Stomach (tissue), 8 donors: ENCODE measurements at regions not wholly inside any gene's neighbourhood (a gene's known extent, or its start where the extent isn't known, plus 50 kb on each side); places are given as distances from the start of the nearest gene placed in this dataset.

Source experiments
- DNase-seq, 2 donors: peaks; one replicate each; pipeline versions ENCODE4 v3.0.0 to v3.0.0-alpha.2; 2013 to 2019
- H3K27ac ChIP-seq, 5 donors: fragments of 200-600 bp in 4 of 5; sonication (generic) in 4 of 5; one replicate each; pipeline ENCODE4 v1.5.1; 2013 to 2019; ENCODE audit warnings: mild to moderate bottlenecking in 1 of 5, moderate library complexity in 1 of 5
- H3K27me3 ChIP-seq, 3 donors: fragments of 200-600 bp; sonication (generic); one replicate each; pipeline ENCODE4 v1.5.1; 2017 to 2019; ENCODE audit warnings: mixed run types in 1 of 3
- H3K36me3 ChIP-seq, 4 donors: fragments of 200-600 bp; sonication (generic); 1 replicate in 3 of 4; 2 replicates in 1 of 4; pipeline ENCODE4 v1.5.1; 2016 to 2019
- H3K4me1 ChIP-seq, 4 donors: fragments of 200-600 bp; sonication (generic); one replicate each; pipeline ENCODE4 v1.5.1; 2016 to 2019
- H3K4me3 ChIP-seq, 4 donors: fragments of 200-600 bp; sonication (generic) in 3 of 4; one replicate each; pipeline ENCODE4 v1.5.1; 2016 to 2019; ENCODE audit warnings: mild to moderate bottlenecking in 1 of 4
- H3K9me3 ChIP-seq, 4 donors: fragments of 200-600 bp; sonication (generic); one replicate each; pipeline ENCODE4 v1.5.1; 2016 to 2019
- CTCF ChIP-seq, 7 experiments: fragments of 450-650 bp in 4 of 7; fragments of 200-600 bp in 3 of 7; sonication (generic) in 3 of 7; IDR thresholded peaks; one replicate each; pipeline ENCODE4 v1.5.1; 2016 to 2019; ENCODE audit warnings: antibody characterized with exemption in 7 of 7, control low read depth in 2 of 7, mild to moderate bottlenecking in 1 of 7
- EP300 ChIP-seq: sonication (generic); formaldehyde crosslinking; IDR thresholded peaks from one replicate; pipeline ENCODE4 v1.6.1; 2017; ENCODE audit warnings: antibody characterized with exemption
- POLR2A ChIP-seq, 4 donors: fragments of 450-650 bp; IDR thresholded peaks; one replicate each; pipeline ENCODE4 v1.6.1; 2016; ENCODE audit warnings: antibody characterized with exemption in 4 of 4, control low read depth in 2 of 4, mild to moderate bottlenecking in 1 of 4, moderate library complexity in 1 of 4
- POLR2AphosphoS5 ChIP-seq, 3 donors: sonication (generic); formaldehyde crosslinking; IDR thresholded peaks; one replicate each; pipeline ENCODE4 v1.6.1; 2016; ENCODE audit warnings: antibody characterized with exemption in 3 of 3
- WGBS, 5 donors: extraction: QIAGEN DNeasy Blood & Tissue Kit in 3 of 5; methylation state at CpG; one replicate each; pipeline versions ENCODE4 v1.1.5 to v1.1.7; 2013 to 2018; 5-methylcytosine and 5-hydroxymethylcytosine counted together
- intact Hi-C: fragments of 100-400 bp; cut with DNase I; formaldehyde crosslinking; loops from one replicate; pipeline ENCODE4 v1.15.1; 2023; ENCODE audit warnings: low total_unique reads
- donor health status: healthy with polysubstance abuse.
- donor health status: Bipolar disorder and iron deficiency.
- donor health status: healthy.

GRCh38 chr9:27933210-27934025 lies 360.1 kb upstream of the C9orf72 start:
- no peak overlapping the region for H3K4me3 ChIP-seq
- H3K27ac ChIP-seq, result no peak overlapping the region
- WGBS, 5 donors, result 51 to 60% (median 54%) methylated on average over 6 of the region's 6 CpGs
- intact Hi-C loops, result no loop called here
- TF ChIP-seq EP300, result no peak
- no peak for TF ChIP-seq POLR2AphosphoS5 (IDR thresholded peaks at IDR 0.05)
- TF ChIP-seq CTCF (IDR thresholded peaks at IDR 0.05), result no peak
- TF ChIP-seq POLR2A (IDR thresholded peaks at IDR 0.05), result no peak
- no peaks in the 10 kb centered on the region for H3K36me3 ChIP-seq
- no peaks in the 10 kb centered on the region for H3K4me1 ChIP-seq
- DNase-seq, result peak in 1 of 2 donors; percentile 7
- H3K9me3 ChIP-seq, result no peaks in the 10 kb centered on the region
- H3K27me3 ChIP-seq, result no peaks in the 10 kb centered on the region

GRCh38 chr9:27934471-27934870 lies 361.2 kb upstream of the C9orf72 start:
- Histone ChIP-seq H3K4me1 (no peaks in the 10 kb centered on the region), H3K9me3 (no peaks in the 10 kb centered on the region), H3K27ac (no peak overlapping the region), H3K4me3 (no peak overlapping the region), H3K27me3 (no peaks in the 10 kb centered on the region), H3K36me3 (no peaks in the 10 kb centered on the region)
- no peak for DNase-seq
- 70 to 85% (median 79%) methylated on average over 5 of the region's 5 CpGs for WGBS, 5 donors
- no peak for TF ChIP-seq EP300
- no peak for TF ChIP-seq CTCF (IDR thresholded peaks at IDR 0.05)
- no peak for TF ChIP-seq POLR2A (IDR thresholded peaks at IDR 0.05)
- no peak for TF ChIP-seq POLR2AphosphoS5 (IDR thresholded peaks at IDR 0.05)
- intact Hi-C loops, result no loop called here

- Histone ChIP-seq H3K27me3 (no peaks in the 10 kb centered on the region), H3K4me3 (no peak overlapping the region), H3K4me1 (no peaks in the 10 kb centered on the region), H3K36me3 (no peaks in the 10 kb centered on the region), H3K9me3 (no peaks in the 10 kb centered on the region), H3K27ac (no peak overlapping the region)
- intact Hi-C loops, result no loop called here
- 53 to 78% (median 66%) methylated on average over 2 of the region's 2 CpGs for WGBS, 5 donors
- no peak for TF ChIP-seq POLR2A (IDR thresholded peaks at IDR 0.05)
- no peak for TF ChIP-seq CTCF (IDR thresholded peaks at IDR 0.05)
- TF ChIP-seq POLR2AphosphoS5 (IDR thresholded peaks at IDR 0.05), result no peak
- TF ChIP-seq EP300, result no peak
- no peak for DNase-seq
These were observed 365.9 kb upstream of the C9orf72 start for GRCh38 chr9:27939186-27939585.

GRCh38 chr9:27940535-27940934 lies 367.3 kb upstream of the C9orf72 start:
- intact Hi-C loops, result no loop called here
- Histone ChIP-seq H3K27ac (no peak overlapping the region), H3K4me1 (no peaks in the 10 kb centered on the region), H3K4me3 (no peak overlapping the region), H3K36me3 (no peaks in the 10 kb centered on the region), H3K27me3 (no peaks in the 10 kb centered on the region), H3K9me3 (no peaks in the 10 kb centered on the region)
- TF ChIP-seq POLR2A (IDR thresholded peaks at IDR 0.05) (no peak), EP300 (no peak)
- WGBS, 5 donors, result 70 to 84% (median 73%) methylated on average over 3 of the region's 3 CpGs
- DNase-seq, result no peak

GRCh38 chr9:27943501-27943900 lies 370.2 kb upstream of the C9orf72 start:
- WGBS, 5 donors, result 63 to 96% (median 75%) methylated on average over 1 of the region's 1 CpG

More at GRCh38 chr9:27943501-27943900, 370.2 kb upstream of the C9orf72 start:
- no peaks in the 10 kb centered on the region for H3K27me3 ChIP-seq
- no peak for TF ChIP-seq EP300
- TF ChIP-seq POLR2AphosphoS5 (IDR thresholded peaks at IDR 0.05), result no peak
- H3K4me3 ChIP-seq, result no peak overlapping the region
- no peak overlapping the region for H3K27ac ChIP-seq
- no peaks in the 10 kb centered on the region for H3K9me3 ChIP-seq
- no peak for DNase-seq
- intact Hi-C loops, result no loop called here
- H3K4me1 ChIP-seq, result no peaks in the 10 kb centered on the region
- H3K36me3 ChIP-seq, result no peaks in the 10 kb centered on the region
